ENCODE measurements at regions not wholly inside any gene's neighbourhood (a gene's known extent, or its start where the extent isn't known, plus 50 kb on each side); places are given as distances from the start of the nearest gene placed in this dataset.

GRCh38 chr4:112881842-112882241 is 167.6 kb upstream of the ANK2 start:
- TF ChIP-seq CTCF (IDR thresholded peaks at IDR 0.05) (no peak), POLR2A (IDR thresholded peaks at IDR 0.05) (no peak)

Measured in gastroesophageal sphincter (tissue), 3 donors.